ENCODE measurements at regions not wholly inside any gene's neighbourhood (a gene's known extent, or its start where the extent isn't known, plus 50 kb on each side); places are given as distances from the start of the nearest gene placed in this dataset.

DNA sequence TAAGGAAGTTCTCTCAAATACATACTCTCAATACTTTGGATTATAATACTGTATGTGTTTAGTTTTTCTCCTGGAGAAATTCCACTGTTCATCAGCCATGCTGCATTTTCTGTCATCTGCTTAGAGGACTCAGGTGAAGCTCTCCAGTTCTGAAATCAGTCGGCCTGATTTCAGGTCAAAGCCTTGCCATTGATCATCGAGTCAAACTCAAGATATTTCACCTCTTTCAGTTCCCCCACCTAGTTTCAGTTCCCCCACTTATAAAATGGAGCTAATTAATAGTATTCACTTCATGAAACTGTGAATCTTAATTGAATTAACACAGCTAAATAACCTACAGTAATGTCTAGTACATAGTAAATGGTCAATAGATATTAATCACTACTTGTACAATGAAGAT, 75.3 kb upstream of the L3MBTL4 start:
- TF ChIP-seq, protein P1, sequence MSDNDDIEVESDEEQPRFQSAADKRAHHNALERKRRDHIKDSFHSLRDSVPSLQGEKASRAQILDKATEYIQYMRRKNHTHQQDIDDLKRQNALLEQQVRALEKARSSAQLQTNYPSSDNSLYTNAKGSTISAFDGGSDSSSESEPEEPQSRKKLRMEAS (IDR thresholded peaks at IDR 0.05): no peak
- TF ChIP-seq YY1 (IDR thresholded peaks at IDR 0.05; ENCODE audit: low read depth): no peak
- TF ChIP-seq ZBTB7A (IDR thresholded peaks at IDR 0.05; ENCODE audit: low read depth): no peak
- TF ChIP-seq EP300 (IDR thresholded peaks at IDR 0.05; ENCODE audit: borderline replicate concordance): no peak
- no peak for TF ChIP-seq TAF1 (IDR thresholded peaks at IDR 0.05; ENCODE audit: low read depth)
- TF ChIP-seq REST (IDR thresholded peaks at IDR 0.05; ENCODE audit: low read depth): no peak

- no peak for TF ChIP-seq ZBTB7A (IDR thresholded peaks at IDR 0.05; ENCODE audit: low read depth)
These were observed 78.5 kb upstream of the L3MBTL4 start for GRCh38 chr18:6493194-6493593.

DNA sequence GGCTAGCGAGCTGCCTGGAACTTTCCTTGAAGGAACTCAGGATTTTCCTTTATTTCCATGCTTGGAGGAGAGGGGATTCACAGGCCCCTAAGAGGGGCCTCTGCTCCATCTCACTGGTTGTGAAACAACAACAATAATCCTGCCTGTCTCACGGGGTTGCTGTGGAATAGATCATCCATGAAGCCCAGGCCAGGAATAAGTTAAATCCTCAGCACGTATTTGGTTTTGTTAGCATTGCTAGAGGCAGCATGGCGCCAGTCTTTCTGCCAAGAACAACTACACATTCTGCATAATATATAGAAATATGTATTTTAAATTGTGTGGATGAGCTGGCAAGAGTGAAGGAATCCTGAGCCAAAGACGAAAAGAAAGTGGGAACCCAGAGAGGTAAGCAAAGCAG, 80.8 kb upstream of the L3MBTL4 start:
- TF ChIP-seq ZBTB7A (IDR thresholded peaks at IDR 0.05; ENCODE audit: low read depth): no peak
- TF ChIP-seq REST (IDR thresholded peaks at IDR 0.05; ENCODE audit: low read depth): no peak
- no peak for TF ChIP-seq CEBPB (IDR thresholded peaks at IDR 0.05)
- TF ChIP-seq, protein P1 (IDR thresholded peaks at IDR 0.05): no peak
- TF ChIP-seq USF1 (IDR thresholded peaks at IDR 0.05): no peak
- no peak for TF ChIP-seq EGR1 (IDR thresholded peaks at IDR 0.05)
- TF ChIP-seq TCF12 (IDR thresholded peaks at IDR 0.05; ENCODE audit: low read depth): no peak

GRCh38 chr18:6497543-6497942, 82.8 kb upstream of the L3MBTL4 start:
- no peak for TF ChIP-seq RAD21 (IDR thresholded peaks at IDR 0.05; ENCODE audit: low read depth)
- no peak for TF ChIP-seq CREB1 (IDR thresholded peaks at IDR 0.05; ENCODE audit: low read depth)

DNA sequence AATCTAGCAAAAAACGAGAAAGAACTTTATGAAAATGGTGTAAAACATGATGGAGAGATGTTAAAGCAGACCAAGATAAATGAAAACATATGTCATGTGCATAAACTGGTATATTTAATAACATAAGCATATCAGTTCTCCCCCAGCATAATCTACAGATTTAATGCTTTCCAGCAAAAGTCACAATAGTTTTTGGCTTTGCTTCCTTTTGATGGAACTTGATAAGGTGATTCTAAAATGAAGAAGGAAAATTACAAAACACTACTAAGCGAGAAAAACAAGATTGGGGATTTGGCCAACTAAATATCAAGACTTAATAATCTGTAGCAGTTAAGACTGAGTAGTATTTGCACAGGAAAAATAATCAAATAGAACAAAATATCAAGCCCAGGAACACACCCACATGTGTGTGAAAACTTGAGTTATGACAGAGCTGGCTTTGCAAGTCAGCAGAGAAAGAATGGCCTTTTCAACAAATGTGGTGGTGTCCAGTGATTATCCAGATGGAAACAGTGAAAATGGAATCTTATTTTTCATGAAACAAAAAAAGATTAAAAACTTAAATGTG, 83.7 kb upstream of the L3MBTL4 start:
- TF ChIP-seq REST (IDR thresholded peaks at IDR 0.05; ENCODE audit: low read depth) (no peak), USF1 (IDR thresholded peaks at IDR 0.05) (no peak), ZBTB7A (IDR thresholded peaks at IDR 0.05; ENCODE audit: low read depth) (no peak), YY1 (IDR thresholded peaks at IDR 0.05; ENCODE audit: low read depth) (no peak), FOXM1 (IDR thresholded peaks at IDR 0.05; ENCODE audit: borderline replicate concordance, low read depth) (no peak), EP300 (IDR thresholded peaks at IDR 0.05; ENCODE audit: borderline replicate concordance) (no peak), TCF12 (IDR thresholded peaks at IDR 0.05; ENCODE audit: low read depth) (no peak), RAD21 (IDR thresholded peaks at IDR 0.05; ENCODE audit: low read depth) (no peak)
- TF ChIP-seq, protein P1 (IDR thresholded peaks at IDR 0.05): no peak

All from Ishikawa (cell line).